Sciatic nerve (tissue), 2 donors: ENCODE measurements at regions not wholly inside any gene's neighbourhood (a gene's known extent, or its start where the extent isn't known, plus 50 kb on each side); places are given as distances from the start of the nearest gene placed in this dataset.
A peak's percentile ranks its signal among the peaks of the same experiment; 100 is the strongest.

Experiments
- ATAC-seq: fragments of 200-7000 bp; cut with Tn5 transposase; one replicate; pipeline ENCODE4 v1.9.1; 2020; ENCODE audit warnings: mild to moderate bottlenecking, moderate library complexity
- DNase-seq: peaks from one replicate; pipeline ENCODE4 v3.0.0-alpha.2; 2020; ENCODE audit warnings: low spot score
- intact Hi-C: fragments of 100-400 bp; cut with DNase I; formaldehyde crosslinking; loops from one replicate; pipeline ENCODE4 v1.14.2; 2022
- donor health status: DM: no; HTN: no; CAD: no.
- donor health status: DM: no; HTN: no; CAD: no.

DNA sequence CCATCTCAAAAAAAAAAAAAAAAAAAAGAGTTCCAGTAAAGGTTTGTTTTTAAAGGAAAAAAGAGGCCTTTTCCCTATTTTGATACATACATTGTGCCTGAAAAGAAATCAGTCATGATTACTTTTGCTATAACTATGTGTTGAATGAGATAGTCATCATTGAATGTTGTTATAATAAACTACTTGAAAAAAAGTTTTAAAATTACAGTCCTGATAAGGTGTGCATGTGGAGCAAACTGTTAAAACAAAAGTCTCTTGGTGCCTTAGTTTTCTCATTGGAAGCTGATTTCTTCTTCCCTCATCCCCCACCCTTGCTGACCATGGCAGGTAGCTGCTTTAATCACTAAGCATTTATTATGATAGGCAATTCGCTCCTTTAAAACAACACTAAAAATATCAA is 172.3 kb upstream of the TBCA start:
- no peak for ATAC-seq
- DNase-seq, result no peak
- intact Hi-C loops, result no loop called here

DNA sequence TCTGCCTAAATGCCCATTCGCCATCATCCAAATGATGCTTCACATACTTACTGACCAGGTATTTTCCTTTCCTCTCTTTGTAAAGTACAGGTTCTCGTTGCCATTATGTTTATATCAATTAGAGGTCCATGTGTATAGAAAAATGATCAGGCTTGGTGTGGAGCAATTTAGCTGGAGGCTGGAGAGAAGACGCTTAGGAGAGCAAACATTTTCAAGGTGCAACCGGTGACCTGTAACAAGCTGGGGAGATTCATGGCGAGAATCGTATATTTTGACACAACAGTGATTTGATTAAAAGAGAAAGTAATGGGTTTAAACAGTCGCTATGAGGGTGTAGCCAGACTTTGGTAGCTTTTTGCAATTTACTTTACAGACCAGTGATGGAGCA is 170.9 kb upstream of the TBCA start:
- intact Hi-C loops, result no loop called here
- DNase-seq, result no peak
- no peak for ATAC-seq

DNA sequence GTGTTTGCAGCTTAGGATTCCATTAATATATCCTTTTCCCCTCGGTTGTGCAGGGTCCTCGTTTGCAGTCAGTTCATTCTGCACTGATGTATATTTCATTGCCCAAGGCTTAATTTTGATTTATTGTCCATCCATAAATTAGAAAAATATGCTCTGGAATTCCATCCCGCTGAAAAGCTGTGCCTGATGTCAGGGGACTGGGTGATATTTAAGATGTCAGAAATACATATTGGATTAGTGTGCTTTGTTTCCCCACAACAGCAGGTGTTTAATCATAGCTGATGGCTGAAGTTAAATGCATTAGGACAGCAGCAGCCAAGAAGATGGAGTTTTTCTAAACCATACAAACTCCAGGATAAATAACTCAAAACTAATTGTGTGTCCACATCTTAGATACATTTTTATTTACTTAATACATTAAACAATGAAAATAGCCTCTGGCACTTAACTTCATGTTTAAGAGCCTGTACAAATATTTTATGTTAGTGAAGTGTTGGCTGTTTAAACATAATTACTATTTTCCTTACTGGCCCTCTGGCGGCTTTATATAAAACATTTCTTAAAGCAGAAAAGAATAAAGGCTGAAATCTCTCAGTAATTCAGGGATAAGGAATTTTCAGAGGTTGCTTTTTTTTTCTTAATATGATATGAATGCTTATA is 170.4 kb upstream of the TBCA start:
- ATAC-seq, result no peak
- no peak for DNase-seq
- intact Hi-C loops, result no loop called here

DNA sequence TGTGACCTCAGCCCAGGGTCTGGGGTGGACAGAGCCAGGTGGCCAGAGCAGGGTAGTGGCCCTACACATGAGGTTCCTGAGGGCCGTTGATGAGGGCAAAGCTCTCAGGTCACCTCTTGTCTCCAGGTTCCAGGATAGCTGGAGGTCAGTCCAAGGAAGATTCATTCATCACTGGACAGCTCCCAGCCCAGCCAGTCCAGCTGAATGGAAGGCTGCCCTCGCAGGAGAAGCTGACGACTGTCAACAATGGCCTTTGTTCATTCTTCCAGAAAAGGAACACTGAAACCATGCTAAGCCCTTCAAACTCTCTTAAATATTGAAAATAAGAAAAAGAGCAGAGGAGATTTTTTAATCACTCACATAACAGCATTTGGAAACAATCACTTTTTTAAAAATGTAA is 169.7 kb upstream of the TBCA start:
- ATAC-seq (peak; percentile 39), DNase-seq (no peak)
- intact Hi-C loops, result no loop called here

DNA sequence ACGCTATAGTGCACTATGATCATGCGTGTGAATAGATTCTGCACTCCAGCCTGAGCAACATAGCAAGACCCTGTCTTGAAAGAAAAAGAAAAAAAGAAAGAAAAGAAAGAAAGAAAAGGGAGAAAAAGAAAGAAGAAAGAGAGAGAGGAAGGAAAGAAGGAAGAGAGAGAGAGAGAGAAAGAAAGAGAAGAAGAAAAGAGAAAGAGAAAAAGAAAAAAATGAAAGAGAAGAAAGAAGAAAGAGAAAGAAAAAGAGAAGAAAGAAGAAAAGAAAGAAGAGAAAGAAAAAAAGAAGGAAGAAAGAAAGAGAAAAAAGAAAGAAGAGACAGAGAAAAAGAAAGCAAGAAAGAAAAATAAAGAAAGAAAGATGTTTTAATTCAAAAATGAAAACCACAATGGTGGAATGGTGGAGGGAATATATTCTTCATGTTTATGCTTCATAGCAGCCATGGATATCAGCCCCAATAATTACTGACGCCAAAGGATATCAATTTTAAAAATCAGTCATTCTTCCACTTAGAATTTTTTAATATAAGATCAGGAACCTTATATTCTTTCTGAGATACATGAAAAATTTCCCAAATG is 168.7 kb upstream of the TBCA start:
- ATAC-seq, result no peak
- DNase-seq, result no peak
- intact Hi-C loops, result no loop called here

DNA sequence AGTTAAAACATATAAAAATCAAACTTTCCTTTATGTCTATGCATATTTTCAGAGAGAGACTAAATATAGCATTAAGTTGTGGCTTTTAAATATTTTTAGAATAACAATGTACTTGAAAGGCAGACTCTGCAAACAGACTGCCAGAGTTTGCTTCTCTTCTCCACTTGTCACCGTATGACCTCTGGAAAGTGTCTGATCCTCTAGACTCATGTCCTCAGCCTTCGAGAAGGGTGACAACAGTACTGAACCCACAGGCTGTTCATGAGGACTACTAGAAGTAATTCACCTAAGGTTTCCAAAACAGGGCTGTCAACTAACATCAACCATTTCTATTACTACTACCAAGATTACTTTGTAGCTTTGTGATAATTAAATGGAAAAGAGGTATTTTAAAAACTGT is 167.7 kb upstream of the TBCA start:
- DNase-seq, result no peak
- no peak for ATAC-seq
- intact Hi-C loops, result no loop called here

DNA sequence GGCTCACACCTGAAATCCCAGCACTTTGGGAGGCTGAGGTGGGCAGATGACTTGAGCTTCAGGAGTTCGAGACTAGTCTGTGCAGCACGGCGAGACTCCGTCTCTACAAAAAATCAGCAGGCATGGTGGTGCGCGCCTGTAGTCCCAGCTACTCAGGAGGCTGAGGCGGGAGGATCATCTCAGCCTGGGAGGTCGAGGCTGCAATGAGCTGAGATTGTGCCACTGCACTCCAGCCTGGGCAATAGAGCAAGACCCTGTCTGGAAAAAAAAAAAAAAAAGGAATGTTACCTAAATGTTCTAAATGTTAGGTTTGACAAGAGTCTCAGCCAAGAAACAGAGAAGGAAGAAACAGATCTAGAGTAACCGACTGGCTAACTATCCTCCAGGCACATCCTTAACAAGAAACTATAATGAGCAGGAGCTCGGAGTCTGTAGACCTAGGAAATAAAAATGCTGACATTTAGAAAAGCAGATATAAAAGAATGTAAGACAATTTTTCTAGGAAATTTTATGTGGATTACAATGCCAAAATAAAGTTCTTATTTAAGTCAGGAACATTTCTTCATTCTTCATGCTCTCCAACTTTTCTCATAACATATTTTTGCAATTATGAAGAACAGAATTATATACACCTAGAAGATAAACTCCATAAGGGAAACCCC is 166.6 kb upstream of the TBCA start:
- DNase-seq (no peak), ATAC-seq (no peak)

DNA sequence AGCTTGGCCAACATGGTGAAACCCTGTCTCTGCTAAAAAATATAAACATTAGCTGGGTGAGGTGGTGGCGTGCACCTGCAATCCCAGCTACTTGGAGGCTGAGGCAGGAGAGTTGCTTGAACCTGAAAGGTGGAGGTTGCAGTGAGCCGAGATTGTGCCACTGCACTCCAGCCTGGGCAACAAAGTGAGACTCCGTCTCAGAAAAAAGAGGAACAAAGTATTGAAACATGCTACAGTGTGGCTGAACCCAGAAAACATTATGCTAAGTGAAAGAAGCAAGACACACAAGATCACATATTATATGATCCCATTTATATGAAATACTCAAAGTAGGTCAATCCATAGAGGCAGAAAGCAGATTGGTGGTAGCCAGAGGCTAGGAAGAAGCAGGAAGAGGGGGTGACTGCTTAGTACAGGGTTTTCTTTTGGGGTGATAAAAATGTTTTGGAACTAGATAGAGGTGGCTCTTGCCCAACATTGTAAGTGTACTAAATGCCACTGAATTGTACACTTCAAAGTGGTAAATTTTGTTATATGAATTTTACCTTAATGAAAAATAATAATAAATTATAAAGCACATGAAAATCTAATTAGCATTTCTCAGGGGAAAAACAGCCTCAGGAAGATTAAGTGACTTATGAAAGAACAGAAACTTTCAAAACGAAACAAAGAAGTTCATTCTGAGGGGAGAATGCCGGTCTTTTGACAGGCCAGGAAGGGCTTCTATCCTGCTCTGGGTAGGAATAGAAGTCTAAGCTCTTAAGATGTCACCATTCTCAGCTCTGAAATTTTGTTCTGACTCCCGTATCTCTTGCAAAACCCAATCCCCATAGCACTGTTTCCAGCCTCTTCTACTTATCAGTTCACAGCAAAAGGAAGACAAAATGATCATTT is 161.1 kb upstream of the TBCA start:
- DNase-seq (no peak), ATAC-seq (no peak)
- intact Hi-C loops, result no loop called here

More for the DNA sequence above, 166.6 kb upstream of the TBCA start:
- intact Hi-C loops, result no loop called here

DNA sequence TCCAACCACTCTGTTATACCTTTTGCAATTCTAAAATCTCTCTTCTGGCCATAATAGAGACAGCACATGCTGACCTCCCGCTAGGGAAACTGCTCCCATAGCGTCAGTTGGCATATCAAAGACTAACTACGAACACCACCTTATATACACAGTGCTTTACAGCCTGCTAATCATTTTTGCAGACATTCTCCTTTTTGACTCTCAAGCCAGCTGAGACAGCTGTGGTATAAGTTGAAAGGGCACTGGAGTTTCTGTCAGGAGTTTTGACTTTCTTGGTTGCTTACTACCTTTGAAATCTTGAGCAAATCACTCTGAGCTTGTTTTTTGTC is 160.2 kb upstream of the TBCA start:
- ATAC-seq (no peak), DNase-seq (no peak)
- intact Hi-C loops, result no loop called here

DNA sequence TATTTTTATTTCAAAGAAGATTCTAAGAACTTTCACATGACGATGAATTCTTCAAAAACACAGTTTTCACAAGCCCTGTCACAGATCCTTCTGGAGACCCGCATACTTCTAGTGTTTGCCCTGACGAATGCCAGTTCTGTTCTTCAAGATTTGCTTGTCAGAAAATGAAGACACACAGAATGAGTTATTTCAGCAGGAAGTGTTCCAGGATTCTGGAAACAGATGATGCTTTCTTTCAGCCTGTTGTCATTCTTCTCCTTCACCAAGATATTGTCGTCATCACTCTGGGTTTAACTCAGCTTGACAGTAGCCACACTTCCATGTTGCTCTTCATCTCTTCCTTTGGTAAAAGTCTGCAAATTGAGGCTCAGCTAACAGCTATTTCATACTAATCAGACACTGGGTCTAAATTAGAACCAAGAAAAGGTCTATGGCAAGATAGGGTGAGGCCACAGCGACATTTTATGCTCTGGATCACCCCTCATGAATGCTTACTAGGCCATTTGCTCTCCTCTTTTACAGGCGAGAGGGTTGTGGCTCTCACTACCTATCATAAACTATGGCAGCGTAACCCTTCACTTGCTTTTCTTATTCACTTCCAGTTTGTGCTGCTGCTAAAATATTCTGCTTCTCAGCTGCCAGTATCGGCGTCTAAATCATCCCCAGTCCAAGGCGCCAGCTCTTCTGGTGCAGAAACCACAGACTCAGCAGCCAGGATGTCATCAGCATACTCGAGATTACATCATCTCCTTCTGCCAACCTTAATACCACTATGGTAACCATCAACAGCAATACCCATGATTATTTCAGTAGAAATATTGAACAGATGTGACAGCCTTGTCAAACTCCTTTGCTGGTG is 159.6 kb upstream of the TBCA start:
- DNase-seq, result no peak
- no peak for ATAC-seq
- intact Hi-C loops, result no loop called here

DNA sequence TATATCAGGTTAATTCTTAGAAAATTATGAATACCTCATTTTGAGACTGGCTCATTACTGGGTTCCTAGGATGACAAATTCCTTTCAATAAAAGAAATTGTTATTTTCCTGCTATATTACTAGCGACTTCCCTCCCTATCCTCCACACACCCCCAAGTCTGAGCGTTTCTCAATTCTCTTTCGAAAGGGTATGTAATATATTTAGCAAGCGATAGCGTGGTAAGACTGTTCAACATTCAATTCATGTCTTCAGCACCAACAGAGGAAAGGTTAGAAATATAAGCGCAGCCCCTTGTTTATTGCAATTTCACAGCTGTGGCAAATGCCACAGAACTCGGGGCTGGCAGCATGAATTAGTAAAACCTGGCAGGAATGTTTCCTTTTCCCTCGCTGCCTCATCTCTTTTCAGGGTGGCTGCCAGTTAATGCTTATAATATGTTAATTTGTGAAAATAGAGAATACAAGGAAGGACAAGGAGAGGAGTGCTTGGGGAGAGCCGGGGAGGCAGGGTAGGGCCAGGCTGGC is 152.7 kb upstream of the TBCA start:
- intact Hi-C loops, result no loop called here
- no peak for ATAC-seq
- DNase-seq, result no peak

DNA sequence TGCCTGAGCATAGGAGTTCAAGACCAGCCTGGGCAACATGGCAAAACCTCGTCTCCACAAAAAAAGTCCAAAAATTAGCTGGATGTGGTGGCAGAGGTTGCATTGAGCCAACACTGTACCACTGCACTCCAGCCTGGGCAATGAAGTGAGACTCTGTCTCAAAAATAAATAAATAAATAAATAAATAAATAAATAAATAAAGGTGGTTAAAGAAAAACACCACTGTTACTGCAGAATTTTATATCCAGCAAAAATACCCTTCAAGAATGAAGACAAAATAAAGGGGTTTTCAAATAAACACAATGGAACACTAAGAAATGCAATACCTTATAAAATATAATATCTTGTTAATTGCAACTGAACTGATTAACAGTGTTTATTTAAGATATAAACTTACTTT is 150.2 kb upstream of the TBCA start:
- DNase-seq, result no peak
- intact Hi-C loops, result no loop called here
- no peak for ATAC-seq

DNA sequence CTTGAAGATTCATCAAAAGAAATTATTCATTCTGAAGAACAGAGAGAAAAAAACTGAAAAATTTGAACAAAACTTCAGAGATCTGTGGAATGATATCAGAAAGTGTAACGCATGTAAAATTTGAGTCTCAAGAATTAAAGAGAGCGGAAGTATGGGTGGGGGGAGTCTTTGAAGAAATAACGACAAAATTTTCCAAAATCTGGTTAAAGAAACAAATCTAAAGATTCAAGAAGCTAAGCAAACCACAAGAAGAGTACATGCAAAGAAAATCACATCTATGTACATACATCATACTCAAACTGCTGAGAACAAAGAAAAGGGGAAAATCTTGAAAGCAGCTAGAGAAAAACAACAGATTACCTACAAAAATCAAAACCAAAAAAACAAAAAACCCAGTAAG is 149.4 kb upstream of the TBCA start:
- ATAC-seq (no peak), DNase-seq (no peak)
- intact Hi-C loops, result no loop called here

DNA sequence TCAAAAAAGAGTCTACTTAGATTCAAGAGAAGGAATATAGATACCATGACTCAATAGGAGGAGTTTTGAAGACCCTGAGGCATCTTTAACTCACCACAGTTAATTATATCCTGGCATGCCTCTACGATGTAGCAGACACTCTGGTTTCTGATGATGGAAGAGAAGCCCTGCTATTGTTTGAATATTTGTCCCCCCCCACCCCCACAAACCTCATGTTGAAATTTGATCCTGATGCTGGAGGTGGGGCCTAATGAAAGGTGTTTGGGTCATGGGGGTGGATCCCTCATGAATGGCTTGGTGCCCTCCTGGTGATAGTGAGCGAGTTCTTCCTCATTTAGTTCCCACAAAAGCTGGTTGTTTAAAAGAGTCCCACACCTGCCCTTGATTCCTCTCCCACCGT is 147.9 kb upstream of the TBCA start:
- ATAC-seq, result no peak
- intact Hi-C loops, result no loop called here
- DNase-seq, result no peak

DNA sequence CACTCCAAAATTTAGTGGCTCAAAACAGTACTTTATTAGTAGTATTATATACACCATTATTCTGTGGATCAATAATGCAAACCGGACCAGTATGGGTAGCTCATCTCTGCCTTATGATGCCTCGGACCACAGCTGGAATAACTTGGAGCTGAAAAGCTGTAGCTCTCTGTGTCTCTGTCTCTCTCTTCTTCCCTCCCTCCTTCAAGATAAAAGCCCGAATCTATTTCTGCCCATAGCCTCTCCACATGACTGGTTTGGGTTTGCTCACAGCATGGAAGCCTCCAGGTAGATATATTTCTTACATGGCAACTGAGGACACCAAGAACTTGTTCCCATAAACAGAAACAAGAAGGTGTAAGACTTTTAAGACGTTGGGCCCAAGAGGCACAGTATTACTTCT is 147.5 kb upstream of the TBCA start:
- no peak for DNase-seq
- intact Hi-C loops, result no loop called here
- no peak for ATAC-seq

DNA sequence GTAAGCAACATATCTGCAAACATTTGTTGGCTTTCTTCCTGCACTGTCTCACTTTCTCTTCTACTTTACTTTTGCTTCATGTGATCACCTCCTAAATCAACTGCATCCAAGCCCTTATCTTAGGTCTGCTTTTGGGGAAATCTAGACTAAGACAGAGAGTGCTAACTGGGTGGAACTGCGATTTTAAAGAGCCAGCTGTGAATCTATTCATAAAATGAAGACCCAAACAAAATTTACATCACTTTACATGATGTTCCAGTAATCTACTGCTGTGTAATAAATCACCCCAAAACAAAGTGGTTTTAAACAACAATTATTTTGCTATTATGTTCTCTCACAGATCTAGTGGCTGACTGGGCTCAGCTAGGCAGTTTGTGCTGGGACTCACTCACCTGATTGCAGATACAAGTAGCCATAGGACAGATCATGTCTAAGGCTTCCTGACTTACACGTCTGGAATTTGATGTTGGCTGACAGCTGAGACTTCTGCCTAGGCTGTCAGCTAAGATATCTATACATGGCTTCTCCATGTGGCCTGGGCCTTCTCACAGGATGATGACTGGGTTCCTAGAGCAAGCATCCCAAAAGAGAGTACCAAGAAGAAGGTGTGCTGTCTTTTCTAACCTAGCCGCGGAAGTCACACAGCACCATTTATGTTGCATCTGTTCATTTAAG is 145.1 kb upstream of the TBCA start:
- intact Hi-C loops, result no loop called here

DNA sequence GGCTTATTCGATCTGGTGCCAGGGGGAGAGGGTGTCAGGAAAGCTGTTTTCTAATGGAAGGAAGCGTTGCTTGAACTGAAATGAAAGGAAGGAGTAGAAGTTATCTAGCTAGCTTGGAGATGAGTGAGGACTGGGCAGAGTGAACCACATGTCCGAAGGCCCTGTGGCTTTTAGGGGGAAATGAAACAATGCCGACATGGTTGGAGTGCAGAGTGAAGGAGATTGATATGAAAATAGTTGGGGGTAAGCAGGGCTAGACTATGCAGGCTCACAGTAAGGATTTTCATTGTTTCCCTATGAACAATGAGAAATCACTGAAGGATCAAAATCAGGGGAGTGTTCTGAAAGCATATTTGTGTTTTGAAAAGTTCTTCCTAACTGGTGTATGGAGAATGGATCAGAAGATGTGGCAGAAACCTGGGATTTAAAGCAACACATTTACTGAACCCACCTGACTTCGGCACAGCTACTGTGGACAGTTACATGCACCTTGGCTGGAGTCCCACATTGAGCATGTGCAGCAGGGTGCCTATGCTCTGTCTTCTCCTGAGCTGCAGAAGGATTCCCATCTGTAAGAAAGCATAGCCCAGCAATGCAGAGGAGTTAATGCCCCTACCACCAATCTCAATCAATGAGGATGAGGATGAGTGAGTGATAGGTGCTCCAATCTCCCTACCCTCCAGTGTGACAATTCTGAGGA is 144.4 kb upstream of the TBCA start:
- ATAC-seq, result no peak
- intact Hi-C loops, result no loop called here
- no peak for DNase-seq

More for the DNA sequence above, 145.1 kb upstream of the TBCA start:
- no peak for DNase-seq
- ATAC-seq, result no peak

DNA sequence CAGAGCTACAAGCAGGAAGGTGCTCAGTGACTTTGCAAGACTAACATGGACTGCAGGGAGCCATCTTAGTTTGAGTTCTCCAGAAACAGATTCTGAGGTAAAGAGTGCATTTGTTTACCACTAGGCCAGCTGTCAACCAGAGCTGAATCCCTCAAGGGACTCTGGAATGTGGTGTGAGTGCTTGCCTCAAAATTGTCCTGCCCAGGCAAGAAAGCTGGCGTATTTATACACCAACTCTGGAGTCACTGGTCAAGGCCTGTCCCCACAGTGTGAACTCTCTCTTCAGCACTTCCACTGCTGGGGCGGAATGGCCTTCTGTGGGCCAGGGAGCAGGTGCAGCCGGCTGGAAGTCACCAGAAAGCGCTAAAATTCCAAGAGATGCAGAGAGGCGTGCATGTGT is 139.2 kb upstream of the TBCA start:
- ATAC-seq (no peak), DNase-seq (no peak)
- intact Hi-C loops, result no loop called here
